Endothelial cell of umbilical vein (primary cell): ENCODE measurements at regions not wholly inside any gene's neighbourhood (a gene's known extent, or its start where the extent isn't known, plus 50 kb on each side); places are given as distances from the start of the nearest gene placed in this dataset.

Source experiments
- BruUV-seq: library from RNA; stranded (reverse); fragments of 400-500 nt; replicated peaks from 2 replicates; lab custom pipeline; 2021; lab: Mats Ljungman, UMichigan
- CTCF ChIA-PET: fragments of 300-600, 350-600 bp; sonication (Branson Sonifier 250); formaldehyde crosslinking; loops from one replicate; lab custom pipeline; 2021; ENCODE audit warnings: antibody characterized with exemption, inconsistent platforms; lab: Charles Lee
- POLR2A ChIA-PET: fragments of 300-600, 350-600 bp; sonication (Branson Sonifier 250); formaldehyde crosslinking; loops from one replicate; lab custom pipeline; 2021; ENCODE audit warnings: antibody characterized with exemption, inconsistent platforms; lab: Charles Lee
- DNase-seq: peaks from one replicate; pipeline ENCODE4 v3.0.0-alpha.2; 2011; ENCODE audit warnings: low read depth, low spot score
- FAIRE-seq: peaks from 2 replicates; lab custom pipeline; 2011; peaks lifted over from hg19 to GRCh38; lab: Jason Lieb, UNC
- H2AFZ ChIP-seq: 2 replicates; pipeline ENCODE4 v1.6.0; 2012; ENCODE audit warnings: low read depth, low read length, control low read depth, inconsistent platforms
- H3K27ac ChIP-seq: 2 replicates; pipeline ENCODE4 v1.5.1; 2011; ENCODE audit warnings: low read depth, mild to moderate bottlenecking, control low read depth, low read length, moderate library complexity; ENCODE audit not compliant: insufficient read depth
- H3K27me3 ChIP-seq, 2 experiments: 2 replicates each; pipeline versions ENCODE4 v1.6.0 to v1.6.1; 2011; ENCODE audit warnings: low read length in 2 of 2, mixed read lengths in 1 of 2; ENCODE audit not compliant: control insufficient read depth in 2 of 2, insufficient read depth in 2 of 2
- H3K36me3 ChIP-seq, 2 experiments: 2 replicates in 1 of 2; 3 replicates in 1 of 2; pipeline ENCODE4 v1.5.1; 2011; ENCODE audit warnings: low read length in 2 of 2, mild to moderate bottlenecking in 1 of 2, moderate library complexity in 1 of 2; ENCODE audit not compliant: control insufficient read depth in 2 of 2, insufficient read depth in 2 of 2; ENCODE audit errors: extremely low read depth in 1 of 2
- H3K4me1 ChIP-seq: 3 replicates; pipeline ENCODE4 v1.5.1; 2011; ENCODE audit warnings: mild to moderate bottlenecking, low read length; ENCODE audit not compliant: control insufficient read depth, insufficient read depth; ENCODE audit errors: extremely low read depth
- H3K4me2 ChIP-seq: 2 replicates; pipeline ENCODE4 v1.6.1; 2011; ENCODE audit warnings: low read length, control low read depth, mixed read lengths; ENCODE audit not compliant: insufficient read depth
- H3K4me3 ChIP-seq, 3 experiments: fragments of 200-600 bp in 1 of 3; sonication (generic), shearing (Covaris generic) in 1 of 3; replicated peaks in 1 of 3; 2 replicates each; pipeline ENCODE4 v1.5.1; 2011 to 2016; ENCODE audit warnings: control low read depth in 3 of 3, low read length in 3 of 3, mild to moderate bottlenecking in 2 of 3, inconsistent platforms in 1 of 3, low read depth in 1 of 3, moderate library complexity in 1 of 3; ENCODE audit not compliant: insufficient read depth in 1 of 3
- H3K79me2 ChIP-seq: 2 replicates; pipeline ENCODE4 v1.6.0; 2012; ENCODE audit warnings: low read length, inconsistent platforms; ENCODE audit not compliant: control insufficient read depth, insufficient read depth
- H3K9ac ChIP-seq: replicated peaks from 2 replicates; pipeline ENCODE3; 2011; ENCODE audit warnings: low read length, control low read depth; ENCODE audit not compliant: insufficient read depth; ENCODE audit errors: extremely low read depth
- H3K9me1 ChIP-seq: replicated peaks from 3 replicates; pipeline ENCODE4 v1.6.0; 2011; ENCODE audit warnings: mild to moderate bottlenecking, low read length; ENCODE audit not compliant: control insufficient read depth, insufficient read depth; ENCODE audit errors: extremely low read depth
- H3K9me3 ChIP-seq: replicated peaks from 2 replicates; pipeline ENCODE4 v1.5.1; 2012; ENCODE audit warnings: low read length, inconsistent platforms; ENCODE audit not compliant: control insufficient read depth, insufficient read depth
- H4K20me1 ChIP-seq: replicated peaks from 2 replicates; pipeline ENCODE3; 2011; ENCODE audit warnings: mild to moderate bottlenecking, low read length; ENCODE audit not compliant: control insufficient read depth, insufficient read depth; ENCODE audit errors: extremely low read depth
- CTCF ChIP-seq, 2 donors: IDR thresholded peaks; 1 replicate in 1 of 2; 2 replicates in 1 of 2; pipeline ENCODE4 v1.5.1; 2011; ENCODE audit warnings: low read length in 2 of 2, mild to moderate bottlenecking in 2 of 2, moderate library complexity in 2 of 2, control low read depth in 1 of 2, inconsistent platforms in 1 of 2, low read depth in 1 of 2; ENCODE audit not compliant: insufficient read depth in 1 of 2; ENCODE audit errors: extremely low read depth in 1 of 2
- EZH2 ChIP-seq: IDR thresholded peaks from 2 replicates; pipeline ENCODE4 v1.6.1; 2012; ENCODE audit warnings: borderline replicate concordance, low read depth, mild to moderate bottlenecking, moderate library complexity, low read length, inconsistent platforms; ENCODE audit not compliant: severe bottlenecking
- FOS ChIP-seq: IDR thresholded peaks from 2 replicates; pipeline ENCODE4 v1.6.1; 2011; ENCODE audit warnings: mild to moderate bottlenecking, low read length, moderate library complexity, borderline replicate concordance; ENCODE audit not compliant: insufficient read depth
- GATA2 ChIP-seq: IDR thresholded peaks from 2 replicates; pipeline ENCODE4 v1.7.0; 2011; ENCODE audit warnings: low read depth, mild to moderate bottlenecking, moderate library complexity, mixed read lengths, low read length; ENCODE audit not compliant: insufficient read length, insufficient read depth
- JUN ChIP-seq: IDR thresholded peaks from 2 replicates; pipeline ENCODE4 v1.6.1; 2011; ENCODE audit warnings: borderline replicate concordance, low read depth; ENCODE audit not compliant: insufficient read length, insufficient read depth
- MAX ChIP-seq: IDR thresholded peaks from 2 replicates; pipeline ENCODE4 v1.6.1; 2011; ENCODE audit not compliant: insufficient read depth, insufficient read length
- MYC ChIP-seq: IDR thresholded peaks from one replicate; pipeline ENCODE4 v1.6.1; 2011; ENCODE audit warnings: mild to moderate bottlenecking, low read depth, low read length
- POLR2A ChIP-seq: IDR thresholded peaks from 2 replicates; pipeline ENCODE4 v1.6.1; 2012; ENCODE audit warnings: low read depth, mild to moderate bottlenecking, control low read depth, low read length
- POLR2AphosphoS5 ChIP-seq: IDR thresholded peaks from 2 replicates; pipeline ENCODE4 v1.6.1; 2012; ENCODE audit warnings: low read depth, mild to moderate bottlenecking, control low read depth, low read length, moderate library complexity; ENCODE audit not compliant: insufficient read depth
- dilution Hi-C: fragments of 300-500 bp; cut with MboI; formaldehyde crosslinking; loops from one replicate; pipeline ENCODE4 v1.15.0; 2019; ENCODE audit warnings: low sequenced_read_pairs; ENCODE audit not compliant: extremely low pct_ligation_motif_present
- intact Hi-C: fragments of 100-400 bp; cut with micrococcal nuclease; formaldehyde crosslinking; loops from one replicate; pipeline ENCODE4 v1.10.0; 2022

GRCh38 chr6:141282263-141282662, 850.5 kb upstream of the GJE1 start:
- no peaks in the 10 kb centered on the region for H3K4me1 ChIP-seq
- ChIA-PET POLR2A (no interaction called here), CTCF (interaction anchor here (0.8 kb wide), 1 partner anchor 10 kb away, joined by 3 read pairs; no protein-coding TSS in a partner anchor)
- no peaks in the 10 kb centered on the region for H3K79me2 ChIP-seq
- FAIRE-seq (no peak), DNase-seq (no peak)
- H2AFZ ChIP-seq, result no peak overlapping the region
- BruUV-seq, result no TSS peak
- H3K4me2 ChIP-seq, result no peak overlapping the region
- H4K20me1 ChIP-seq, result no peaks in the 10 kb centered on the region
- H3K36me3 ChIP-seq, result no peaks in the 10 kb centered on the region
- no peaks in the 10 kb centered on the region for H3K27me3 ChIP-seq
- dilution Hi-C loops (no loop called here), intact Hi-C loops (no loop called here)
- no peak overlapping the region for H3K27ac ChIP-seq
- no peak overlapping the region for H3K9ac ChIP-seq
- H3K4me3 ChIP-seq, result no peak overlapping the region
- TF ChIP-seq MYC (no peak), GATA2 (no peak), CTCF (IDR thresholded peaks at IDR 0.05; ENCODE audit: extremely low read depth in 1 of 2, insufficient read depth in 1 of 2, low read depth in 1 of 2, low read length in 2 of 2) (no peak), POLR2AphosphoS5 (no peak), JUN (no peak), POLR2A (no peak), MAX (no peak), FOS (no peak), EZH2 (no peak)
- H3K9me3 ChIP-seq, result no peaks in the 10 kb centered on the region
- no peaks in the 10 kb centered on the region for H3K9me1 ChIP-seq
